H9 (cell line): ENCODE measurements at regions not wholly inside any gene's neighbourhood (a gene's known extent, or its start where the extent isn't known, plus 50 kb on each side); places are given as distances from the start of the nearest gene placed in this dataset.

ENCODE experiments used
- DNase-seq: peaks from one replicate; pipeline ENCODE4 v3.0.0-alpha.2; 2017
- H2AFZ ChIP-seq: one replicate; pipeline ENCODE4 v1.6.1; 2013; ENCODE audit warnings: mild to moderate bottlenecking, low read length, control low read depth, moderate library complexity
- H2AK5ac ChIP-seq: 2 replicates; pipeline ENCODE4 v1.6.1; 2013; ENCODE audit warnings: low read length, control low read depth, mixed read lengths; ENCODE audit not compliant: insufficient read length
- H2BK120ac ChIP-seq: one replicate; pipeline ENCODE4 v1.6.1; 2013; ENCODE audit warnings: low read depth, mild to moderate bottlenecking, low read length, control low read depth, inconsistent platforms; ENCODE audit not compliant: poor library complexity, severe bottlenecking
- H2BK12ac ChIP-seq: 2 replicates; pipeline ENCODE4 v1.6.1; 2013; ENCODE audit warnings: low read length, control low read depth, mixed read lengths, low read depth; ENCODE audit not compliant: insufficient read length
- H2BK15ac ChIP-seq: 2 replicates; pipeline ENCODE4 v1.6.1; 2013; ENCODE audit warnings: low read depth, low read length, control low read depth
- H2BK20ac ChIP-seq: one replicate; pipeline ENCODE4 v1.6.1; 2013; ENCODE audit warnings: low read depth, mild to moderate bottlenecking, low read length, control low read depth, inconsistent platforms; ENCODE audit not compliant: poor library complexity, severe bottlenecking
- H2BK5ac ChIP-seq: 2 replicates; pipeline ENCODE4 v1.6.1; 2013; ENCODE audit warnings: low read length, control low read depth, mixed read lengths; ENCODE audit not compliant: insufficient read length
- H3K14ac ChIP-seq: 2 replicates; pipeline ENCODE4 v1.6.1; 2013; ENCODE audit warnings: low read length, control low read depth; ENCODE audit not compliant: insufficient read depth
- H3K18ac ChIP-seq: 2 replicates; pipeline ENCODE4 v1.6.1; 2013; ENCODE audit warnings: low read depth, mild to moderate bottlenecking, mixed read lengths, low read length, control low read depth; ENCODE audit not compliant: insufficient read length
- H3K23ac ChIP-seq: 2 replicates; pipeline ENCODE4 v1.6.1; 2013; ENCODE audit warnings: low read length, control low read depth, mixed read lengths, low read depth; ENCODE audit not compliant: insufficient read length
- H3K23me2 ChIP-seq: 2 replicates; pipeline ENCODE4 v1.6.1; 2013; ENCODE audit warnings: low read depth, mild to moderate bottlenecking, mixed read lengths, low read length, control low read depth; ENCODE audit not compliant: insufficient read length, poor library complexity, severe bottlenecking
- H3K27ac ChIP-seq: 2 replicates; pipeline ENCODE4 v1.5.1; 2013; ENCODE audit warnings: low read length, control low read depth, mixed read lengths, low read depth; ENCODE audit not compliant: insufficient read length
- H3K27me3 ChIP-seq: 2 replicates; pipeline ENCODE4 v1.6.1; 2013; ENCODE audit warnings: low read length, control low read depth, inconsistent platforms; ENCODE audit not compliant: insufficient read depth
- H3K4ac ChIP-seq: 2 replicates; pipeline ENCODE4 v1.6.1; 2013; ENCODE audit warnings: low read depth, mild to moderate bottlenecking, control low read depth, inconsistent platforms, low read length, moderate library complexity
- H3K4me1 ChIP-seq: 2 replicates; pipeline ENCODE4 v1.6.1; 2013; ENCODE audit warnings: low read length, control low read depth, inconsistent platforms; ENCODE audit not compliant: insufficient read depth
- H3K4me2 ChIP-seq: 2 replicates; pipeline ENCODE4 v1.6.1; 2013; ENCODE audit warnings: low read length, control low read depth, mixed read lengths; ENCODE audit not compliant: insufficient read length, insufficient read depth
- H3K56ac ChIP-seq: 2 replicates; pipeline ENCODE4 v1.6.1; 2013; ENCODE audit warnings: low read depth, mild to moderate bottlenecking, mixed read lengths, low read length, control low read depth; ENCODE audit not compliant: insufficient read length
- H3K79me1 ChIP-seq: 2 replicates; pipeline ENCODE4 v1.6.1; 2013; ENCODE audit warnings: low read depth, mild to moderate bottlenecking, moderate library complexity, low read length, control low read depth, inconsistent platforms; ENCODE audit not compliant: insufficient read depth, poor library complexity, severe bottlenecking
- H3K79me2 ChIP-seq: 2 replicates; pipeline ENCODE4 v1.6.1; 2013; ENCODE audit warnings: low read length, control low read depth, inconsistent platforms; ENCODE audit not compliant: insufficient read depth
- H3K9ac ChIP-seq: 2 replicates; pipeline ENCODE4 v1.6.1; 2013; ENCODE audit warnings: low read length, control low read depth, mixed read lengths; ENCODE audit not compliant: insufficient read length; ENCODE audit errors: extremely low read depth
- H3K9me3 ChIP-seq: one replicate; pipeline ENCODE4 v1.6.1; 2013; ENCODE audit warnings: low read depth, low read length, inconsistent platforms; ENCODE audit not compliant: control insufficient read depth
- H3T11ph ChIP-seq: one replicate; pipeline ENCODE4 v1.6.1; 2013; ENCODE audit warnings: mild to moderate bottlenecking, low read length, control low read depth, inconsistent platforms
- H4K20me1 ChIP-seq: one replicate; pipeline ENCODE4 v1.6.1; 2013; ENCODE audit not compliant: control insufficient read depth, insufficient read length, insufficient read depth
- H4K5ac ChIP-seq: 2 replicates; pipeline ENCODE4 v1.6.1; 2013; ENCODE audit warnings: low read depth, mild to moderate bottlenecking, mixed read lengths, low read length, control low read depth; ENCODE audit not compliant: insufficient read length
- H4K8ac ChIP-seq: replicated peaks from 2 replicates; pipeline ENCODE4 v1.6.1; 2013; ENCODE audit warnings: low read length, control low read depth, mixed read lengths, low read depth; ENCODE audit not compliant: insufficient read length
- H4K91ac ChIP-seq: 2 replicates; pipeline ENCODE4 v1.6.1; 2013; ENCODE audit warnings: low read depth, mild to moderate bottlenecking, moderate library complexity, mixed read lengths, low read length, control low read depth; ENCODE audit not compliant: insufficient read length
- H3K27ac Mint-ChIP-seq, 3 experiments: 2 replicates in 2 of 3; 3 replicates in 1 of 3; pipeline ENCODE4 v1.8.0; 2020 to 2021; ENCODE audit warnings: mixed read lengths in 3 of 3, mild to moderate bottlenecking in 1 of 3, moderate library complexity in 1 of 3
- H3K27me3 Mint-ChIP-seq: 2 replicates; pipeline ENCODE4 v1.8.0; 2021; ENCODE audit warnings: low read depth, mild to moderate bottlenecking, moderate library complexity, mixed read lengths
- H3K36me3 Mint-ChIP-seq, 3 experiments: 2 replicates in 2 of 3; 3 replicates in 1 of 3; pipeline ENCODE4 v1.8.0; 2020 to 2021; ENCODE audit warnings: low read depth in 3 of 3, mixed read lengths in 3 of 3; ENCODE audit not compliant: insufficient read depth in 1 of 3
- H3K4me1 Mint-ChIP-seq, 2 experiments: 2 replicates each; pipeline ENCODE4 v1.8.0; 2020; ENCODE audit warnings: mixed read lengths in 2 of 2
- H3K4me3 Mint-ChIP-seq, 2 experiments: 2 replicates in 1 of 2; 3 replicates in 1 of 2; pipeline ENCODE4 v1.8.0; 2020 to 2021; ENCODE audit warnings: mild to moderate bottlenecking in 2 of 2, mixed read lengths in 2 of 2, moderate library complexity in 1 of 2
- H3K9me3 Mint-ChIP-seq, 2 experiments: 2 replicates in 1 of 2; 3 replicates in 1 of 2; pipeline ENCODE4 v1.8.0; 2020; ENCODE audit warnings: mild to moderate bottlenecking in 2 of 2, mixed read lengths in 2 of 2, moderate library complexity in 1 of 2
- CTCF ChIP-seq: fragments of 200-600 bp; sonication (generic); conservative IDR thresholded peaks from 3 replicates; pipeline ENCODE4 v1.8.0; 2021; ENCODE audit warnings: antibody characterized with exemption, mild to moderate bottlenecking
- WGBS: extraction: QIAGEN DNeasy Blood & Tissue Kit; methylation state at CpG from one replicate; pipeline ENCODE4 v1.1.7; 2013; ENCODE audit warnings: missing lambda C conversion rate, low lambda C conversion rate, mixed read lengths; ENCODE audit not compliant: insufficient read length; ENCODE audit errors: extremely low coverage; 5-methylcytosine and 5-hydroxymethylcytosine counted together

- Histone ChIP-seq H3K79me1 (no peaks in the 10 kb centered on the region), H2BK120ac (no peak overlapping the region), H3K79me2 (no peaks in the 10 kb centered on the region), H4K8ac (no peak overlapping the region), H3K27ac (no peak overlapping the region), H4K5ac (no peak overlapping the region), H4K91ac (no peak overlapping the region), H3K18ac (no peak overlapping the region), H3K56ac (no peak overlapping the region), H2BK20ac (no peak overlapping the region), H4K20me1 (no peaks in the 10 kb centered on the region), H2BK15ac (no peak overlapping the region), H2AFZ (no peak overlapping the region), H3K4me2 (no peak overlapping the region), H2BK5ac (no peak overlapping the region), H2AK5ac (no peak overlapping the region), H3K23ac (no peak overlapping the region), H3K14ac (no peak overlapping the region), H3K9me3 (no peaks in the 10 kb centered on the region), H3K27me3 (no peaks in the 10 kb centered on the region), H3K23me2 (no peaks in the 10 kb centered on the region), H3K9ac (no peak overlapping the region), H2BK12ac (no peak overlapping the region), H3T11ph (no peak overlapping the region), H3K4ac (no peak overlapping the region), H3K4me1 (no peaks in the 10 kb centered on the region)
- Mint-ChIP-seq H3K9me3 (peaks cover 0 to 5% of the 10 kb centered on the region in 2 experiments; a peak in 3 of 5 replicates), H3K27me3 (peaks cover 15% of the 10 kb centered on the region), H3K4me1 (peaks cover 0 to 4% of the 10 kb centered on the region in 2 experiments; a peak in 1 of 4 replicates), H3K36me3 (no peaks in the 10 kb centered on the region; a peak in 1 of 7 replicates), H3K27ac (no peak overlapping the region), H3K4me3 (no peak overlapping the region)
- TF ChIP-seq CTCF = no peak
- DNase-seq = no peak
- no CpG with 5 or more reads among the region's 4 CpGs for WGBS
These were observed 311.6 kb downstream of the NPHP4 start for GRCh38 chr1:5680600-5680999.
